Liver (tissue), 8 donors: ENCODE measurements at regions not wholly inside any gene's neighbourhood (a gene's known extent, or its start where the extent isn't known, plus 50 kb on each side); places are given as distances from the start of the nearest gene placed in this dataset.

Experiments
- DNase-seq: peaks from one replicate; pipeline ENCODE4 v3.0.0-alpha.2; 2017; ENCODE audit warnings: low spot score
- H3K27ac ChIP-seq, 2 donors: one replicate each; pipeline ENCODE4 v1.7.0; 2013; ENCODE audit warnings: inconsistent platforms in 2 of 2, low read length in 2 of 2, control low read depth in 1 of 2, low read depth in 1 of 2, mild to moderate bottlenecking in 1 of 2
- H3K27me3 ChIP-seq, 4 donors: one replicate each; pipeline versions ENCODE4 v1.6.1 to v1.7.0; 2013; ENCODE audit warnings: low read length in 3 of 4, inconsistent platforms in 1 of 4, mild to moderate bottlenecking in 1 of 4, moderate library complexity in 1 of 4; ENCODE audit not compliant: control insufficient read depth in 4 of 4, insufficient read depth in 4 of 4
- H3K36me3 ChIP-seq, 4 donors: one replicate each; pipeline versions ENCODE4 v1.6.1 to v1.7.0; 2013; ENCODE audit warnings: low read length in 3 of 4, mild to moderate bottlenecking in 3 of 4, low read depth in 1 of 4, moderate library complexity in 1 of 4; ENCODE audit not compliant: control insufficient read depth in 4 of 4, insufficient read depth in 3 of 4
- H3K4me1 ChIP-seq, 4 donors: one replicate each; pipeline versions ENCODE4 v1.6.1 to v1.7.0; 2013; ENCODE audit warnings: low read length in 3 of 4, mild to moderate bottlenecking in 3 of 4, moderate library complexity in 1 of 4; ENCODE audit not compliant: control insufficient read depth in 4 of 4, insufficient read depth in 4 of 4
- H3K4me3 ChIP-seq, 3 donors: one replicate each; pipeline versions ENCODE4 v1.6.1 to v1.7.0; 2013; ENCODE audit warnings: low read length in 3 of 3, control low read depth in 1 of 3, low read depth in 1 of 3, mild to moderate bottlenecking in 1 of 3
- H3K9ac ChIP-seq, 2 donors: one replicate each; pipeline ENCODE4 v1.7.0; 2013; ENCODE audit warnings: low read length in 2 of 2, mild to moderate bottlenecking in 2 of 2, moderate library complexity in 2 of 2, control low read depth in 1 of 2, low read depth in 1 of 2
- H3K9me3 ChIP-seq, 4 donors: one replicate each; pipeline versions ENCODE4 v1.6.1 to v1.7.0; 2013; ENCODE audit warnings: low read length in 3 of 4; ENCODE audit not compliant: control insufficient read depth in 4 of 4
- ATF3 ChIP-seq: IDR thresholded peaks from 2 replicates; pipeline ENCODE4 v1.6.1; 2016; ENCODE audit warnings: antibody characterized with exemption
- FOXA1 ChIP-seq: IDR thresholded peaks from 2 replicates; pipeline ENCODE4 v1.6.1; 2016; ENCODE audit warnings: antibody characterized with exemption
- GABPA ChIP-seq, 2 donors: IDR thresholded peaks in 1 of 2; conservative IDR thresholded peaks in 1 of 2; 2 replicates each; pipeline ENCODE4 v1.6.1; 2016; ENCODE audit warnings: antibody characterized with exemption in 2 of 2, mild to moderate bottlenecking in 1 of 2, moderate library complexity in 1 of 2
- HNF4A ChIP-seq, 2 donors: conservative IDR thresholded peaks; 2 replicates each; pipeline ENCODE4 v1.6.1; 2016; ENCODE audit warnings: antibody characterized with exemption in 2 of 2, mild to moderate bottlenecking in 2 of 2
- JUND ChIP-seq, 2 donors: IDR thresholded peaks; 2 replicates each; pipeline ENCODE4 v1.6.1; 2016; ENCODE audit warnings: antibody characterized with exemption in 2 of 2
- MAX ChIP-seq: IDR thresholded peaks from 2 replicates; pipeline ENCODE4 v1.6.1; 2016; ENCODE audit warnings: antibody characterized with exemption
- RAD21 ChIP-seq, 2 donors: IDR thresholded peaks; 2 replicates each; pipeline ENCODE4 v1.6.1; 2016; ENCODE audit warnings: antibody characterized with exemption in 2 of 2, mild to moderate bottlenecking in 2 of 2
- RXRA ChIP-seq, 2 donors: IDR thresholded peaks; 2 replicates each; pipeline ENCODE4 v1.6.1; 2017 to 2018; ENCODE audit warnings: antibody characterized with exemption in 2 of 2, mild to moderate bottlenecking in 1 of 2
- TAF1 ChIP-seq: conservative IDR thresholded peaks from 2 replicates; pipeline ENCODE4 v1.6.1; 2016; ENCODE audit warnings: antibody characterized with exemption, mild to moderate bottlenecking
- YY1 ChIP-seq: IDR thresholded peaks from 2 replicates; pipeline ENCODE4 v1.6.1; 2016; ENCODE audit warnings: antibody characterized with exemption, mild to moderate bottlenecking
- WGBS: extraction: QIAGEN DNeasy Blood & Tissue Kit; methylation state at CpG from one replicate; pipeline ENCODE4 v1.1.7; 2013; 5-methylcytosine and 5-hydroxymethylcytosine counted together
- TF ChIP-seq, protein P1 (sequence below): fragments of 150-350 bp; IDR thresholded peaks from 2 replicates; pipeline ENCODE4 v1.5.1; 2017; ENCODE audit warnings: improper control_type of control experiment, low read depth, low read length; ENCODE audit not compliant: missing input control
- TF ChIP-seq, protein P2 (sequence below): IDR thresholded peaks from 2 replicates; pipeline ENCODE4 v1.6.1; 2016; ENCODE audit warnings: antibody characterized with exemption, mild to moderate bottlenecking
- donor health status: healthy.
- donor health status: healthy.
- donor health status: healthy.
- donor health status: healthy.
- donor health status: healthy.

DNA sequence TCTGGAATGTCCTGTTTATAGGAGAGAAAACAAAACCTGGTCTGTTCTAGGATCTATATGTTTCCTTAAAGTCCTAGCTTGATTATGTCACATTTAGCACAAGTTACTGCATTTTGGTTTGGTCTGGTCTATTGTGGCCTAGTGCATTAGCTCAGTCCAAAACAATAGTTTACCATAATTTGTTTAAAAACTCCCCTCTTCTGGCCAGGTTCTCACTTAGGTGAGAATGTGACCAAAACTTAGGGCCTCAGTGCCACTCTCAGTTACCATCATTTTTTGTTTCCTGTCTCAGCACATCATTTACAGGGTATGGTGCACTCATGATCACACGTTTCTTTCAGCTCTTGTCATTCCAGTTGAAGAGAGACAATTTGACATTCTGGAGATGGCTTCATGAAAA lies 378.5 kb downstream of the KLHL4 start:
- 75% methylated on average over 1 of the region's 1 CpG for WGBS
- Histone ChIP-seq H3K27me3 (no peaks in the 10 kb centered on the region), H3K9me3 (no peaks in the 10 kb centered on the region), H3K36me3 (no peaks in the 10 kb centered on the region), H3K9ac (no peak overlapping the region), H3K4me3 (no peak overlapping the region), H3K4me1 (no peaks in the 10 kb centered on the region), H3K27ac (no peak overlapping the region)
- TF ChIP-seq RXRA (IDR thresholded peaks at IDR 0.05) (no peak), MAX (no peak), ATF3 (no peak), RAD21 (IDR thresholded peaks at IDR 0.05) (no peak), TAF1 (no peak), JUND (IDR thresholded peaks at IDR 0.05) (no peak), HNF4A (conservative IDR thresholded peaks at IDR 0.05) (no peak), YY1 (no peak), GABPA (IDR thresholded peaks at IDR 0.05 in 1 of 2, conservative IDR thresholded peaks at IDR 0.05 in 1 of 2) (no peak), FOXA1 (no peak)
- TF ChIP-seq, protein P1, sequence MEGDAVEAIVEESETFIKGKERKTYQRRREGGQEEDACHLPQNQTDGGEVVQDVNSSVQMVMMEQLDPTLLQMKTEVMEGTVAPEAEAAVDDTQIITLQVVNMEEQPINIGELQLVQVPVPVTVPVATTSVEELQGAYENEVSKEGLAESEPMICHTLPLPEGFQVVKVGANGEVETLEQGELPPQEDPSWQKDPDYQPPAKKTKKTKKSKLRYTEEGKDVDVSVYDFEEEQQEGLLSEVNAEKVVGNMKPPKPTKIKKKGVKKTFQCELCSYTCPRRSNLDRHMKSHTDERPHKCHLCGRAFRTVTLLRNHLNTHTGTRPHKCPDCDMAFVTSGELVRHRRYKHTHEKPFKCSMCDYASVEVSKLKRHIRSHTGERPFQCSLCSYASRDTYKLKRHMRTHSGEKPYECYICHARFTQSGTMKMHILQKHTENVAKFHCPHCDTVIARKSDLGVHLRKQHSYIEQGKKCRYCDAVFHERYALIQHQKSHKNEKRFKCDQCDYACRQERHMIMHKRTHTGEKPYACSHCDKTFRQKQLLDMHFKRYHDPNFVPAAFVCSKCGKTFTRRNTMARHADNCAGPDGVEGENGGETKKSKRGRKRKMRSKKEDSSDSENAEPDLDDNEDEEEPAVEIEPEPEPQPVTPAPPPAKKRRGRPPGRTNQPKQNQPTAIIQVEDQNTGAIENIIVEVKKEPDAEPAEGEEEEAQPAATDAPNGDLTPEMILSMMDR: no peak
- TF ChIP-seq, protein P2, sequence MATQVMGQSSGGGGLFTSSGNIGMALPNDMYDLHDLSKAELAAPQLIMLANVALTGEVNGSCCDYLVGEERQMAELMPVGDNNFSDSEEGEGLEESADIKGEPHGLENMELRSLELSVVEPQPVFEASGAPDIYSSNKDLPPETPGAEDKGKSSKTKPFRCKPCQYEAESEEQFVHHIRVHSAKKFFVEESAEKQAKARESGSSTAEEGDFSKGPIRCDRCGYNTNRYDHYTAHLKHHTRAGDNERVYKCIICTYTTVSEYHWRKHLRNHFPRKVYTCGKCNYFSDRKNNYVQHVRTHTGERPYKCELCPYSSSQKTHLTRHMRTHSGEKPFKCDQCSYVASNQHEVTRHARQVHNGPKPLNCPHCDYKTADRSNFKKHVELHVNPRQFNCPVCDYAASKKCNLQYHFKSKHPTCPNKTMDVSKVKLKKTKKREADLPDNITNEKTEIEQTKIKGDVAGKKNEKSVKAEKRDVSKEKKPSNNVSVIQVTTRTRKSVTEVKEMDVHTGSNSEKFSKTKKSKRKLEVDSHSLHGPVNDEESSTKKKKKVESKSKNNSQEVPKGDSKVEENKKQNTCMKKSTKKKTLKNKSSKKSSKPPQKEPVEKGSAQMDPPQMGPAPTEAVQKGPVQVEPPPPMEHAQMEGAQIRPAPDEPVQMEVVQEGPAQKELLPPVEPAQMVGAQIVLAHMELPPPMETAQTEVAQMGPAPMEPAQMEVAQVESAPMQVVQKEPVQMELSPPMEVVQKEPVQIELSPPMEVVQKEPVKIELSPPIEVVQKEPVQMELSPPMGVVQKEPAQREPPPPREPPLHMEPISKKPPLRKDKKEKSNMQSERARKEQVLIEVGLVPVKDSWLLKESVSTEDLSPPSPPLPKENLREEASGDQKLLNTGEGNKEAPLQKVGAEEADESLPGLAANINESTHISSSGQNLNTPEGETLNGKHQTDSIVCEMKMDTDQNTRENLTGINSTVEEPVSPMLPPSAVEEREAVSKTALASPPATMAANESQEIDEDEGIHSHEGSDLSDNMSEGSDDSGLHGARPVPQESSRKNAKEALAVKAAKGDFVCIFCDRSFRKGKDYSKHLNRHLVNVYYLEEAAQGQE: no peak
- DNase-seq: no peak

DNA sequence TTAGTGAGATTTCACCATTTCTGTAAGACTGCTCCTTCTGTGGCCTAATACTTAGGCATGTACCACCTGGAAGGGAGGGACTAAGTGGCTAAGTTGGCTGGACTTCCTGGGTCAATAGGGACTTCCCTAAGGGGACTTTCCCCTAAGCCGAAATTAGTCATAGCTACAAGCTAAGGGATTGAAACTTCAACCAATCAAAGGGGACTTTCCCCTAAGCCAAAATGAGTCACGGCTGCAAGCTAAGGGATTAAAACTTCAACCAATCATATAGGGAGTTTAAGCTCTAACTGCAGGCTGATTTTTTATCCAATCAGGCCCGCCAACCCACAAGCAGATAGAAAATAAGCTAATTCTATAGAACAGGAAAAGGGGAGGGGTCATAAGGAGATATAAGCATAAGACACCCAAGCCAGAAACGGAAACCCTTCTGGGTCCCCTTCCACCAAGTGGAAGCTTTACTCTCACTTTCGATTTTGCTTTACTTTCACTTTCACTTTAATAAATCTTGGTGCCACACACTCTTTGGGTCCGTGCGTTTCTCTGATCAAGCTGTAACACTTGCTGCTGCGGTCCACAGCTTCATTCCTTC lies 382.8 kb downstream of the KLHL4 start:
- no peak for TF ChIP-seq RAD21 (IDR thresholded peaks at IDR 0.05)
- TF ChIP-seq ATF3: no peak
- Histone ChIP-seq H3K36me3 (no peaks in the 10 kb centered on the region), H3K27ac (peak overlapping the region in 1 of 2 donors; percentile 12), H3K9ac (no peak overlapping the region), H3K4me1 (no peaks in the 10 kb centered on the region), H3K4me3 (peak overlapping the region in 2 of 3 donors; percentile 18 to 42), H3K9me3 (no peaks in the 10 kb centered on the region), H3K27me3 (no peaks in the 10 kb centered on the region)
- WGBS: 63% methylated on average over 8 of the region's 8 CpGs
- no peak for DNase-seq
